Esophagus (tissue), 2 donors: ENCODE measurements at regions not wholly inside any gene's neighbourhood (a gene's known extent, or its start where the extent isn't known, plus 50 kb on each side); places are given as distances from the start of the nearest gene placed in this dataset.
A peak's percentile ranks its signal among the peaks of the same experiment; 100 is the strongest.

Experiments
- H3K27ac ChIP-seq, 2 donors: one replicate each; pipeline ENCODE4 v1.5.1; 2013; ENCODE audit warnings: low read depth in 2 of 2, mild to moderate bottlenecking in 2 of 2, inconsistent platforms in 1 of 2, low read length in 1 of 2, moderate library complexity in 1 of 2
- H3K27me3 ChIP-seq, 2 donors: one replicate each; pipeline ENCODE4 v1.6.1; 2013; ENCODE audit warnings: low read length in 2 of 2, control low read depth in 1 of 2, mild to moderate bottlenecking in 1 of 2; ENCODE audit not compliant: insufficient read depth in 2 of 2, control insufficient read depth in 1 of 2
- H3K36me3 ChIP-seq, 2 donors: one replicate each; pipeline ENCODE4 v1.6.1; 2013; ENCODE audit warnings: low read length in 1 of 2; ENCODE audit not compliant: control insufficient read depth in 2 of 2, insufficient read depth in 2 of 2
- H3K4me1 ChIP-seq, 2 donors: one replicate each; pipeline ENCODE4 v1.6.1; 2013; ENCODE audit warnings: low read length in 1 of 2; ENCODE audit not compliant: control insufficient read depth in 2 of 2, insufficient read depth in 2 of 2
- H3K4me3 ChIP-seq, 2 donors: one replicate each; pipeline ENCODE4 v1.5.1; 2013; ENCODE audit warnings: low read length in 2 of 2, mild to moderate bottlenecking in 2 of 2, low read depth in 1 of 2, moderate library complexity in 1 of 2
- H3K9me3 ChIP-seq, 2 donors: one replicate each; pipeline ENCODE4 v1.6.1; 2013; ENCODE audit warnings: mild to moderate bottlenecking in 2 of 2, low read depth in 1 of 2, low read length in 1 of 2, moderate library complexity in 1 of 2; ENCODE audit not compliant: control insufficient read depth in 2 of 2, insufficient read depth in 1 of 2
- WGBS, 2 donors: extraction: QIAGEN DNeasy Blood & Tissue Kit; methylation state at CpG; one replicate each; pipeline ENCODE4 v1.1.7; 2013; 5-methylcytosine and 5-hydroxymethylcytosine counted together
- donor health status: healthy with polysubstance abuse.
- donor health status: Bipolar disorder and iron deficiency.

GRCh38 chr2:74735009-74735408 lies 81.0 kb downstream of the SEMA4F start:
- Histone ChIP-seq H3K36me3 (no peaks in the 10 kb centered on the region), H3K27ac (peak overlapping the region; percentile 52 to 78), H3K27me3 (no peaks in the 10 kb centered on the region), H3K4me1 (no peaks in the 10 kb centered on the region), H3K4me3 (no peak overlapping the region), H3K9me3 (peaks cover 0 to under 1% of the 10 kb centered on the region in 2 donors)
- 48 to 53% methylated on average over 2 of the region's 2 CpGs for WGBS, 2 donors

GRCh38 chr2:74735564-74735963 lies 81.5 kb downstream of the SEMA4F start:
- H3K4me1 ChIP-seq = peaks cover 0 to 5% of the 10 kb centered on the region in 2 donors
- peak overlapping the region; percentile 52 to 78 for H3K27ac ChIP-seq
- H3K36me3 ChIP-seq = no peaks in the 10 kb centered on the region
- 41 to 54% methylated on average over 3 of the region's 3 CpGs for WGBS, 2 donors
- H3K4me3 ChIP-seq = no peak overlapping the region
- H3K27me3 ChIP-seq = no peaks in the 10 kb centered on the region
- H3K9me3 ChIP-seq = no peaks in the 10 kb centered on the region

GRCh38 chr2:74736589-74736988 lies 82.5 kb downstream of the SEMA4F start:
- H3K27me3 ChIP-seq = no peaks in the 10 kb centered on the region
- no peak overlapping the region for H3K27ac ChIP-seq
- no peak overlapping the region for H3K4me3 ChIP-seq
- H3K4me1 ChIP-seq = peaks cover 2 to 10% of the 10 kb centered on the region in 2 donors
- WGBS, 2 donors = 74 to 82% methylated on average over 2 of the region's 2 CpGs
- H3K36me3 ChIP-seq = no peaks in the 10 kb centered on the region
- H3K9me3 ChIP-seq = no peaks in the 10 kb centered on the region

GRCh38 chr2:74738586-74738985 lies 84.5 kb downstream of the SEMA4F start:
- Histone ChIP-seq H3K27me3 (no peaks in the 10 kb centered on the region), H3K9me3 (no peaks in the 10 kb centered on the region), H3K27ac (no peak overlapping the region)

GRCh38 chr2:74739129-74739528 lies 85.1 kb downstream of the SEMA4F start:
- Histone ChIP-seq H3K27ac (no peak overlapping the region), H3K9me3 (no peaks in the 10 kb centered on the region), H3K4me1 (peaks cover 5 to 12% of the 10 kb centered on the region in 2 donors), H3K36me3 (no peaks in the 10 kb centered on the region), H3K27me3 (no peaks in the 10 kb centered on the region), H3K4me3 (no peak overlapping the region)

More at GRCh38 chr2:74738586-74738985, 84.5 kb downstream of the SEMA4F start:
- H3K4me3 ChIP-seq = no peak overlapping the region
- no peaks in the 10 kb centered on the region for H3K36me3 ChIP-seq
- WGBS, 2 donors = 47 to 58% methylated on average over 6 of the region's 6 CpGs
- H3K4me1 ChIP-seq = peaks cover 5 to 12% of the 10 kb centered on the region in 2 donors

- no peaks in the 10 kb centered on the region for H3K36me3 ChIP-seq
- H3K4me1 ChIP-seq = peaks cover 5 to 12% of the 10 kb centered on the region in 2 donors
- no peaks in the 10 kb centered on the region for H3K27me3 ChIP-seq
- WGBS, 2 donors = 69 to 81% methylated on average over 4 of the region's 4 CpGs
- peak overlapping the region in 1 of 2 donors; percentile 2 for H3K27ac ChIP-seq
- H3K9me3 ChIP-seq = no peaks in the 10 kb centered on the region
- H3K4me3 ChIP-seq = no peak overlapping the region
Measured at GRCh38 chr2:74739733-74740241, 85.7 kb downstream of the SEMA4F start.

- Histone ChIP-seq H3K4me1 (peaks cover 5 to 12% of the 10 kb centered on the region in 2 donors), H3K9me3 (no peaks in the 10 kb centered on the region), H3K27ac (peak overlapping the region in 1 of 2 donors; percentile 79), H3K27me3 (no peaks in the 10 kb centered on the region), H3K4me3 (no peak overlapping the region), H3K36me3 (no peaks in the 10 kb centered on the region)
- WGBS, 2 donors = 45 to 46% methylated on average over 3 of the region's 3 CpGs
Measured at GRCh38 chr2:74740395-74740740, 86.3 kb downstream of the SEMA4F start.

GRCh38 chr2:74740741-74741431 lies 86.8 kb downstream of the SEMA4F start:
- H3K4me1 ChIP-seq = peaks cover 5 to 13% of the 10 kb centered on the region in 2 donors

GRCh38 chr2:74741629-74742028 lies 87.6 kb downstream of the SEMA4F start:
- Histone ChIP-seq H3K36me3 (no peaks in the 10 kb centered on the region), H3K27ac (peak overlapping the region; percentile 71 to 95), H3K27me3 (no peaks in the 10 kb centered on the region), H3K4me3 (no peak overlapping the region), H3K9me3 (no peaks in the 10 kb centered on the region), H3K4me1 (peaks cover 5 to 19% of the 10 kb centered on the region in 2 donors)
- WGBS, 2 donors = 44 to 57% methylated on average over 2 of the region's 2 CpGs

More at GRCh38 chr2:74740741-74741431, 86.8 kb downstream of the SEMA4F start:
- 26 to 30% methylated on average over 13 of the region's 13 CpGs for whole genome bisulfite sequencing, 2 donors
- Histone ChIP-seq H3K36me3 (no peaks in the 10 kb centered on the region), H3K9me3 (no peaks in the 10 kb centered on the region), H3K27ac (peak overlapping the region; percentile 71 to 95), H3K27me3 (no peaks in the 10 kb centered on the region), H3K4me3 (no peak overlapping the region)

GRCh38 chr2:74742471-74742870 lies 88.4 kb downstream of the SEMA4F start:
- Histone ChIP-seq H3K9me3 (no peaks in the 10 kb centered on the region), H3K36me3 (no peaks in the 10 kb centered on the region), H3K4me1 (peaks cover 5 to 26% of the 10 kb centered on the region in 2 donors), H3K4me3 (no peak overlapping the region), H3K27ac (no peak overlapping the region), H3K27me3 (no peaks in the 10 kb centered on the region)
- WGBS, 2 donors = 78 to 83% methylated on average over 1 of the region's 1 CpG
